D721Med (cell line): ENCODE measurements at regions not wholly inside any gene's neighbourhood (a gene's known extent, or its start where the extent isn't known, plus 50 kb on each side); places are given as distances from the start of the nearest gene placed in this dataset.
"Not testable (repeated sequence)": the region's sequence is repeated elsewhere in the genome, so short reads cannot be mapped to it uniquely, and the experiment has no call there.

Experiments used
- DNase-seq: peaks from one replicate; pipeline ENCODE4 v3.0.0; 2011; ENCODE audit warnings: low spot score; ENCODE audit not compliant: insufficient read length
- FAIRE-seq: peaks from 2 replicates; lab custom pipeline; 2011; peaks lifted over from hg19 to GRCh38; lab: Jason Lieb, UNC
- CTCF ChIP-seq: IDR thresholded peaks from 2 replicates; pipeline ENCODE4 v1.5.1; 2012; ENCODE audit warnings: mild to moderate bottlenecking, control low read depth; ENCODE audit not compliant: insufficient read depth; ENCODE audit errors: missing control alignments

DNA sequence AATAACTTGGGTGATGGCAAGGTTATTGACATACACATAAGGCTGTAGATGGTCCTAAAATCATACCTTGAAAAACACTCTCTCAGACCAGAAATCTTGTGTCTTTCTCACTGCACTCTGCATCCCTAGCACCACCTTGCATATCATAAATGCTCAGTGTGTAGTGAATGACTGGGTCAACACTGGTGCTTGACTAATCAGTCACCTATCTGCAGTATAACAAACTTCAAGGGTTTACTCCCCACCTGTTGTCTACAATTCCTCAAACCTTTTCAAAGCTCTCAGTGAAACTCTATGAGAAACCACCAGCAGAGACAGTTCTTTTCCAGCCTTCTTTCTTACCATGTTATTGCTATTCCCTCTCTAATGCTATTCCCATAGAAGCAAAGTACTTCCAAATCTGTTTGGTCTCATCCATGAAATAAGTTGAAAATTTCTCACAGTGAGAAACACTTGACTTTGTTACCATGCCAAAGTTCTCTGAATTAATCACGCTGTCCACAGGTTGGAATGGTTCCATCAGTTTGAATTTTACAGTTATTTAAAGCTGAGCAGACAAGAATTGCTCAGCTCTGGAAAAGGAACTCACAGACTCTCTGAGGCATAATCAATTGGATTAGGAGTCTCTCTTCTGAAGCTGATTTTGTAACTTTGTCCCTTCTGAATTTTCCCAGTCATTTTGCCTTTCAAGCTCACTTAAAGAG is 104.8 kb upstream of the EYA4 start:
- no peak for FAIRE-seq
- DNase-seq: no peak
- TF ChIP-seq CTCF: no peak

DNA sequence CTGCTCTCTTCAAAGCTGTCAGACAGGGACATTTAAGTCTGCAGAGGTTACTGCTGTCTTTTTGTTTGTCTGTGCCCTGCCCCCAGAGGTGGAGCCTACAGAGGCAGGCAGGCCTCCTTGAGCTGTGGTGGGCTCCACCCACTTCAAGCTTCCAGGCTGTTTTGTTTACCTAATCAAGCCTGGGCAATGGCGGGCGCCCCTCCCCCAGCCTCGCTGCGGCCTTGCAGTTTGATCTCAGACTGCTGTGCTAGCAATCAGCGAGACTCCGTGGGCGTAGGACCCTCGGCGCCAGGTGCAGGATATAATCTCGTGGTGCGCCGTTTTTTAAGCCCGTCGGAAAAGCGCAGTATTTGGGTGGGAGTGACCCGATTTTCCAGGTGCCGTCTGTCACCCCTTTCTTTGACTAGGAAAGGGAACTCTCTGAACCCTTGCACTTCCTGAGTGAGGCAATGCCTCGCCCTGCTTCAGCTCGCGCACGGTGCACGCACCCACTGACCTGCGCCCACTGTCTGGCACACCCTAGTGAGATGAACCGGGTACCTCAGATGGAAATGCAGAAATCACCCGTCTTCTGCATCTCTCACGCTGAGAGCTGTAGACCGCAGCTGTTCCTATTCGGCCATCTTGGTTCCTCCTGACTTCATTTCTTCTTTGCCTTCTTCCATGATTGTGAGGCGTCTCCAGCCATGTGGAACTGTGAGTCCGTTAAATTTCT is 93.5 kb upstream of the EYA4 start:
- not testable (repeated sequence) for FAIRE-seq, DNase-seq

DNA sequence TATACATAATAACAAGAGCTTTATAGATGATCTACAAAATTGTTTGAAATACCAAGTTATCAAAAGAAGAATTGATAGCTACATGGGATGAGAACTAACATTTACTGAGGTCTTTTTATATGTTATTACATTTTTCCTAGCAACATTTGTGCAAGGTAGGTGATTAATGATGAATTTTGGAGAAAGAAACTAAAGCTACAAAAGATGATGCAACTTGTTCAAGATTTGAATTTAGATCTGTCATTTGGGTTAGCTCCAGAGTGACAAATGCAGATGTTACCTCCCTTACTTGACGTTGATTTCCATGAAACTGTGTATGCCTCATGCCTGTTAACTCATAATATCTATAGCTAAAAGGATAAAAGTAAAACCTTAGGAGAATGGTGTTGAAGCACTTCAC is 84.5 kb upstream of the EYA4 start:
- no peak for FAIRE-seq
- no peak for TF ChIP-seq CTCF
- no peak for DNase-seq

DNA sequence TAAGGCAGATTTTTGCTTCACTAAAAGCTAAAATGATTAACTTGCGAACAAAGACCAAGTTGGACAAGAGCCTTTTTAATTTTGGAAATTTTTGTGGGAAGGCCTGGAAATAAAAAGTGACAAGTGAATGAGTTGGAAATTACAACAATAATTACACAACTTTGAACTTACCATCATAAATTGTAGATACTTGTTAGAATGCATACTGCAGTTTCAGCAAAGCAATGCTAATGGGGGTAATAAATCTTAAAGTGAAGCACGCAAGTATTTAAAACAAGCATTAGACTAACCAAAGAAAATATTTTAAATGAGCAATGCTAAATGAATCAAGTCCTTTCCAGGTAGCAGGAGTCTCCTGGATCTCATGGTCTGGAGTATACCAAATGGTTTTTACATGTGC is 83.2 kb upstream of the EYA4 start:
- no peak for DNase-seq
- no peak for TF ChIP-seq CTCF
- no peak for FAIRE-seq

GRCh38 chr6:133159255-133159795 is 81.8 kb upstream of the EYA4 start:
- FAIRE-seq (no peak), DNase-seq (no peak)
- TF ChIP-seq CTCF: no peak

GRCh38 chr6:133160536-133160935 is 80.6 kb upstream of the EYA4 start:
- FAIRE-seq: no peak
- DNase-seq: no peak
- no peak for TF ChIP-seq CTCF

GRCh38 chr6:133165235-133165634 is 75.9 kb upstream of the EYA4 start:
- FAIRE-seq (no peak), DNase-seq (no peak)
- TF ChIP-seq CTCF: no peak
